Prostate gland (tissue), 2 donors: ENCODE measurements at regions not wholly inside any gene's neighbourhood (a gene's known extent, or its start where the extent isn't known, plus 50 kb on each side); places are given as distances from the start of the nearest gene placed in this dataset.

Experiments
- POLR2A ChIP-seq: fragments of 450-650 bp; IDR thresholded peaks from one replicate; pipeline ENCODE4 v1.6.1; 2016; ENCODE audit warnings: antibody characterized with exemption, mild to moderate bottlenecking
- POLR2AphosphoS5 ChIP-seq: sonication (generic); formaldehyde crosslinking; IDR thresholded peaks from one replicate; pipeline ENCODE4 v1.6.1; 2017; ENCODE audit warnings: antibody characterized with exemption
- TF ChIP-seq, protein P1 (sequence below), 4 experiments: fragments of 200-600 bp in 2 of 4; fragments of 450-650 bp in 2 of 4; sonication (generic) in 2 of 4; IDR thresholded peaks; 1 replicate in 3 of 4; 2 replicates in 1 of 4; pipeline ENCODE4 v1.5.1; 2016 to 2019; ENCODE audit warnings: antibody characterized with exemption in 4 of 4, mild to moderate bottlenecking in 2 of 4, moderate library complexity in 2 of 4

DNA sequence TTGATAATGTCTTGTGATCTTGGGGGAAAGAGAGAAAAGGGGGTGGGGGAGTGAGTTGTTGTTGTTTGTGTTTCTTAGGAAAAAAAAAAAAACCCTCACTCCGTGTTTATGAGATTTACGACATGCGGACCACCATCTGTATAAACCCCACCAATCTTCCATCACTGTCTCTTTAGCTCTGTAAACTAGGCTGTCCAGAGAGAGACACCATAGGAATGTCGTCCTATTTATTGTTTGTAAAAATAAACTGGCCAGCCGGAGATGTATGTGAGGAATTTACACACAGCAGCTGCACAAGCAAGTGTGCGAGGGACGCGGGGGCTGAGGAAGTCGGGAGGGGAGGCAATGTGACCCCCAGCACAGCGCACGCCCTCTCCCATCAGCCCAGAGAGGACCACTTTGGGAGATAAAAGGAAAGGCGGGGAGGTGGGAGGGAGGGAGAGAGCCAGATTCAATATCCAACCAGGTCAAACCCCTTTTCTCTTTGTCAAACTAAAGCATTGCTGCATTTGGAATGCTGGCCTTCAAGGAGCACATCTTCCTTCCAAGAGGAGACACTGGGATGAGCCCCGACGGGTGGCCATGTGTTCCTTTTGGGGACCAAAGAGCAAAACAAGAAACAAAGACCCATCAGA lies 136.2 kb upstream of the SALL1 start:
- TF ChIP-seq, protein P1, sequence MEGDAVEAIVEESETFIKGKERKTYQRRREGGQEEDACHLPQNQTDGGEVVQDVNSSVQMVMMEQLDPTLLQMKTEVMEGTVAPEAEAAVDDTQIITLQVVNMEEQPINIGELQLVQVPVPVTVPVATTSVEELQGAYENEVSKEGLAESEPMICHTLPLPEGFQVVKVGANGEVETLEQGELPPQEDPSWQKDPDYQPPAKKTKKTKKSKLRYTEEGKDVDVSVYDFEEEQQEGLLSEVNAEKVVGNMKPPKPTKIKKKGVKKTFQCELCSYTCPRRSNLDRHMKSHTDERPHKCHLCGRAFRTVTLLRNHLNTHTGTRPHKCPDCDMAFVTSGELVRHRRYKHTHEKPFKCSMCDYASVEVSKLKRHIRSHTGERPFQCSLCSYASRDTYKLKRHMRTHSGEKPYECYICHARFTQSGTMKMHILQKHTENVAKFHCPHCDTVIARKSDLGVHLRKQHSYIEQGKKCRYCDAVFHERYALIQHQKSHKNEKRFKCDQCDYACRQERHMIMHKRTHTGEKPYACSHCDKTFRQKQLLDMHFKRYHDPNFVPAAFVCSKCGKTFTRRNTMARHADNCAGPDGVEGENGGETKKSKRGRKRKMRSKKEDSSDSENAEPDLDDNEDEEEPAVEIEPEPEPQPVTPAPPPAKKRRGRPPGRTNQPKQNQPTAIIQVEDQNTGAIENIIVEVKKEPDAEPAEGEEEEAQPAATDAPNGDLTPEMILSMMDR (IDR thresholded peaks at IDR 0.05) = no peak
- no peak for TF ChIP-seq POLR2A
- no peak for TF ChIP-seq POLR2AphosphoS5
